HL-60 (cell line): ENCODE measurements at regions not wholly inside any gene's neighbourhood (a gene's known extent, or its start where the extent isn't known, plus 50 kb on each side); places are given as distances from the start of the nearest gene placed in this dataset.

ENCODE experiments used
- DNase-seq, 2 experiments: peaks; one replicate each; pipeline ENCODE4 v3.0.0-alpha.2; 2010 to 2020; ENCODE audit warnings: low read depth in 1 of 2, low spot score in 1 of 2
- H3K27ac ChIP-seq: fragments of 250-450 bp; sonication (Bioruptor Pico); replicated peaks from 2 replicates; pipeline ENCODE4 v1.5.1; 2020; ENCODE audit warnings: mild to moderate bottlenecking, moderate library complexity
- H3K27me3 ChIP-seq: fragments of 250-450 bp; sonication (Bioruptor Pico); 2 replicates; pipeline ENCODE4 v1.5.1; 2021; ENCODE audit warnings: mild to moderate bottlenecking, moderate library complexity; ENCODE audit not compliant: insufficient read depth, poor library complexity, severe bottlenecking
- H3K4me3 ChIP-seq: replicated peaks from 2 replicates; pipeline ENCODE4 v1.5.1; 2011; ENCODE audit warnings: mild to moderate bottlenecking, control low read depth, low read length; ENCODE audit not compliant: insufficient read depth
- CTCF ChIP-seq: IDR thresholded peaks from one replicate; pipeline ENCODE4 v1.5.1; 2011; ENCODE audit warnings: low read length, control low read depth, inconsistent platforms; ENCODE audit not compliant: insufficient read depth
- GABPA ChIP-seq: IDR thresholded peaks from 2 replicates; pipeline ENCODE4 v1.6.1; 2012; ENCODE audit warnings: low read depth
- POLR2AphosphoS5 ChIP-seq: IDR thresholded peaks from 2 replicates; pipeline ENCODE4 v1.6.1; 2012; ENCODE audit warnings: low read depth
- REST ChIP-seq: IDR thresholded peaks from 2 replicates; pipeline ENCODE4 v1.6.1; 2012; ENCODE audit warnings: low read depth; ENCODE audit not compliant: insufficient replicate concordance
- SPI1 ChIP-seq: IDR thresholded peaks from 2 replicates; pipeline ENCODE4 v1.6.1; 2012; ENCODE audit warnings: low read depth, mild to moderate bottlenecking, borderline replicate concordance

- no peak overlapping the region for H3K4me3 ChIP-seq
- H3K27ac ChIP-seq, result no peak overlapping the region
- H3K27me3 ChIP-seq, result no peaks in the 10 kb centered on the region
- DNase-seq, result no peak
- TF ChIP-seq GABPA (no peak), SPI1 (no peak), REST (no peak), POLR2AphosphoS5 (no peak), CTCF (no peak)
Measured at GRCh38 chr4:20552004-20552403, 148.3 kb upstream of the PACRGL start.

GRCh38 chr4:20554134-20554533, 146.1 kb upstream of the PACRGL start:
- DNase-seq, result no peak
- no peak overlapping the region for H3K4me3 ChIP-seq
- H3K27ac ChIP-seq, result no peak overlapping the region
- TF ChIP-seq CTCF, result no peak
- TF ChIP-seq GABPA, result no peak
- TF ChIP-seq SPI1, result no peak
- TF ChIP-seq POLR2AphosphoS5, result no peak
- no peak for TF ChIP-seq REST
- no peaks in the 10 kb centered on the region for H3K27me3 ChIP-seq

GRCh38 chr4:20565075-20565721, 135.1 kb upstream of the PACRGL start:
- no peak overlapping the region for H3K27ac ChIP-seq
- H3K4me3 ChIP-seq, result no peak overlapping the region
- no peak for DNase-seq
- no peak for TF ChIP-seq POLR2AphosphoS5
- TF ChIP-seq SPI1, result no peak
- no peak for TF ChIP-seq CTCF
- no peak for TF ChIP-seq GABPA
- no peak for TF ChIP-seq REST
- no peaks in the 10 kb centered on the region for H3K27me3 ChIP-seq
